Dedifferentiated amniotic fluid mesenchymal stem cell (primary cell): ENCODE measurements at regions not wholly inside any gene's neighbourhood (a gene's known extent, or its start where the extent isn't known, plus 50 kb on each side); places are given as distances from the start of the nearest gene placed in this dataset.
"Not testable (repeated sequence)": the region's sequence is repeated elsewhere in the genome, so short reads cannot be mapped to it uniquely, and the experiment has no call there.

Source experiments
- DNase-seq: peaks from one replicate; pipeline ENCODE4 v3.0.0-alpha.2; 2016; ENCODE audit errors: extremely low spot score

DNA sequence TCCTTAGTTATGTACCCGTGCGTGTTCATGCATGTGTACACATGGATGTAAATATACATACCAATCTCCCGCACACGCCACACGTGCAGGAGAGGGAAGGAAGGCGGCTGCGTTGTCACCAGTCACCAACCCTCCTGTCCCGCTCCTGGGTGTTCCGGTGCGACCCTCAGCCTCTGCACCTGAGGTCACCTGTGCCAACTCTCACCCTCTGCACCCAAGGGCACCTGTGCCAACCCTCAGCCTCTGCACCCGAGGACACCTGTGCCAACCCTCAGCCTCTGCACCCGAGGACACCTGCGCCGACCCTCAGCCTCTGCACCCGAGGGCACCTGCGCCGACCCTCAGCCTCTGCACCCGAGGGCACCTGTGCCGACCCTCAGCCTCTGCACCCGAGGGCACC lies 192.8 kb upstream of the SALL3 start:
- DNase-seq, result no peak

DNA sequence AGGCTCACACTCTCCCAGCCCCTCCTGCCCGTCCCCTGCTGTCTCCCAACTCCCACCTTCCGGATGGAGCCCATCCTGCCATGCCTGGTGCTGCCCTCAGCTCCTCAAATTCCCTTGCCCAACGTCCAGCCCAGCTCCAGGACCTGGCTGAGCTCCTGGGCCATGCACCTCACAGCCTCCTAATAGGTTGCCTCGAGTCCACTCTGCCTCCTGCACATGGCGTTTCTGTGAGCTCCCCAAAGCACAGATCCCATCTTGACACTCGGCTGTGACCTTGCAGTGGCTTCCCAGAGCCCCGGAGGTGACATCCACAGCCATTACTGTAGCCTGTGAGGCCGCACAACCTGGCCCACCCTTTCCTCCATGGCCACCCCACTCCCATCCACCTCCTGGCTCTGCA lies 191.9 kb upstream of the SALL3 start:
- no peak for DNase-seq

DNA sequence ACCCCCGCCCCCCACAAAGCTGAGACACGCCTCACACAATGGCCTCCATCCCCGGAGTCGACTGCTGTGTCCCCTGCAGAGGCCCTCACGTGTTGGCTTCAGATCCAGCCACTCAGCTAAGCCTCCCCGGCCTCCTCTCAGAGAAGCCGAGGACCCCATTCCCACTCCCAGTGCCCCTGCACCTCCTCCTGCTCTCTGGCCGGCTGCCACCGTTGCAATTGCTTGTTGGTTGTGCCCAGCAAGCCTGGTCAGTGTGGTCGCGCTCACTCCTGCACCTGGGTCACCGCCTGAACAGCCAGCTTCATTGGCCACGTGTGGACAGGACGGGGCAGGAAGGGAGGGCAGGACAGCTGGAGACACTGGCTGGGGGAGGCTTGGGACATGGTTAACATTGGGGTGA lies 191.5 kb upstream of the SALL3 start:
- no peak for DNase-seq

DNA sequence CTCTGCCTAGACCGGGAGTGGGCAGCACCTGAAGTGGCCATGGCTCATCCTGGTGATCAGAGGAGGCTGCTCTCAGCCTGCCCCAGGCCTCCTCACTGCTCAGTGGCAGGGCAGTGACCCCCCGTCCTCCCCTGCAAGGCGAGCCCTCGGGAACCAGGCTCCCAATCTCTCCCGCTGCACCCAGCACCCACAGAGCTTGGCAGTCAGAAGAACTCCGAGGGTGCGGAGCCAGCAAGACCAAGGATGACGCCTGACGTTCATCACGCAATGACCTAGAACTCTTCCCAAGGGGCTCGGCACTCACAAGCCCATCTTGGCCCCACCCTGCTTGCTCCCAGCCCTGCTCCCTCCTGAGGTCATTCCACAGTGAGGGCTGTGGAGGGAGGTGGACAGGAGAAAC lies 189.8 kb upstream of the SALL3 start:
- no peak for DNase-seq

- no peak for DNase-seq
Measured at GRCh38 chr18:78790511-78790910, 189.1 kb upstream of the SALL3 start.

GRCh38 chr18:78790960-78791359 lies 188.7 kb upstream of the SALL3 start:
- no peak for DNase-seq

GRCh38 chr18:78792094-78792493 lies 187.5 kb upstream of the SALL3 start:
- DNase-seq, result no peak

DNA sequence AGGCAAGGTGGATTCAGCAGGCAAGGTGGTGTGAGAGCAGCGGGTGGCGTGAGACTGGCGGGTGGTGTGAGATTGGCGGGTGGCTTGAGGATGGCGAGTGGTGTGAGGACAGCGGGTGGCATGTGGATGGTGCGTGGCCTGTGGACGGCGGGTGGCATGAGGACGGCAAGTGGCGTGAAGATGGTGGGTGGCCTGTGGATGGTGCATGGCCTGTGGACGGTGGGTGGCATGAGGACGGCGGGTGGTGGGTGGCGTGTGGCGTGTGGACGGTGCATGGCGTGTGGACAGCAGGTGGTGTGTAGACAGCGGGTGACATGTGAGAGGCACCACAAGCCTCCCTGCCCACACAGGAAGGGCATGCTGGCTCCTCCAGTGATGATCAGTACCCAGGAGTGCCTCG lies 186.9 kb upstream of the SALL3 start:
- DNase-seq, result no peak

- no peak for DNase-seq
Measured at GRCh38 chr18:78793313-78794070, 186.1 kb upstream of the SALL3 start.

- no peak for DNase-seq
Measured at GRCh38 chr18:78794071-78794430, 185.6 kb upstream of the SALL3 start.

DNA sequence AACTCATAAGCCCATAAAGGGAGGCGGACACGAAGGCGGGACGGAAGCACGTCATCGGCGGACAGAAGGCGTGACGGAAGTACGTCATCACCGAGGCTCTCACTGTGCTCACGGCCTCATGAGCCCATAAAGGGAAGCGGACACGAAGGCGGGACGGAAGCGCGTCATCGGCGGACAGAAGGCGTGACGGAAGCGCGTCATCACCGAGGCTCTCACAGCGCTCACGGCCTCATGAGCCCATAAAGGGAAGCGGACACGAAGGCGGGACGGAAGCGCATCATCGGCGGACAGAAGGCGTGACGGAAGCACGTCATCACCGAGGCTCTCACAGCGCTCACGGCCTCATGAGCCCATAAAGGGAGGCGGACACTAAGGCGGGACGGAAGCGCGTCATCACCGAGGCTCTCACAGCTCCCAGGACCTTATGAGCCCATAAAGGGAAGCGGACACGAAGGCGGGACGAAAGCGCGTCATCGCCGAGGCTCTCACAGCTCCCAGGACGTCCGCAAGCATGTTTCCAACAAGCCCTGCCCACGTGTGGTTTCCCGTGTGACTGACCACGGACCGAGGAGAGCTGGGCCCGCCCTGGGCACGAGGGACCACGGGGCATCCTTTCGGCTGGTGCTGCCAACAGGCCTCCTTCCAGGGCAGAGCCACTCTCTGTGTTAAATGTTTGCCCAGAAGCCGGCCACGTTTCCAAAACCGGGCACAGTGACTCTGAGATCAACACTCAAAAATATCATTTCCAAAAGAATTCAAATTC lies 182.7 kb upstream of the SALL3 start:
- no peak for DNase-seq

- no peak for DNase-seq
Measured at GRCh38 chr18:78797499-78797898, 182.1 kb upstream of the SALL3 start.

- no peak for DNase-seq
Measured at GRCh38 chr18:78798402-78799175, 181.0 kb upstream of the SALL3 start.

GRCh38 chr18:78799382-78800089 lies 180.1 kb upstream of the SALL3 start:
- no peak for DNase-seq

DNA sequence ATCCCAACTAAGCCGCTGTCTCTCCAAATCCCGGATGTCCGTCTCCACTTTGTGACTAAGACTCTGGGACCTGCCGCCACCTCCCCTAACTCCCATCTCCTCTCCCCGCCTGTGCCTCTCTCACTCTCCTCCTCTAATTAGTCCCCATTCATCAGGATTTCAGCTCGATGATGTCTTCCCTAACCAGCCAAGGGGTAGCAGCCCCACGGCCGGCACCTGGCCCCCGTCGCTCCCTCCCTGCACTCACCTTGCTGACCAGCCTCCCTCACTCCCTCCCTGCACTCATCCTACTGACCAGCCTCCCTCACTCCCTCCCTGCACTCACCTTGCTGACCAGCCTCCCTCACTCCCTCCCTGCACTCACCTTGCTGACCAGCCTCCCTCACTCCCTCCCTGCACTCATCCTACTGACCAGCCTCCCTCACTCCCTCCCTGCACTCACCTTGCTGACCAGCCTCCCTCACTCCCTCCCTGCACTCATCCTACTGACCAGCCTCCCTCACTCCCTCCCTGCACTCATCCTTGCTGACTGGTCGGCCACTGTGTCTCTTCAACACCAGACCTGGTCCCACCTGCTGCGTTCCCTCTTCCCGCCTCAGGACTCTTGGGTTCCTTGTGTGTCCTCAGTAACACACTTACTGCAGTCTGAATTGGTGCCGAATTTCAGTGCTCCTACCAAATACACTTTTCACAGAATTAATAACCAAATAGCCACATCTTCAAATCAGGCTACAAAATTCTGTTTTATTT lies 179.3 kb upstream of the SALL3 start:
- not testable (repeated sequence) for DNase-seq

DNA sequence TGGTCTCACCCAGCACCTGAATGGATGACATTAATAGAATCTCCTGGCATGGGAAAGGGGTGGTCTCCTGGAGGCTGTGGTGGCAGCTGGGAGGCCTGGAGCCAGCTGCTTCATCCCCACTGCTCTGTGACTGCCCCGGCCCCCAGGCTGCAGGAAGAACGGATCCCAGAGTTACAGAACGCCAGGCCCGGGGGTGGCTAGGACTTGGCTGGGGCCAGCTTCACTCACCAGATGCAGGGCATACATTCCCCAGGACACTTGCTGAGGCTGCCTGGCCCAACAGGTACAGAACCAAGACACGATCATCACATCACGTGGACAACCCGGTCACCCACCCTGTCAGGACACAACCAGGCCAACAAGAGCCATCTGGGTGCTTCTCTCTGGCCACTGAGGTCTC lies 178.6 kb upstream of the SALL3 start:
- DNase-seq, result no peak

DNA sequence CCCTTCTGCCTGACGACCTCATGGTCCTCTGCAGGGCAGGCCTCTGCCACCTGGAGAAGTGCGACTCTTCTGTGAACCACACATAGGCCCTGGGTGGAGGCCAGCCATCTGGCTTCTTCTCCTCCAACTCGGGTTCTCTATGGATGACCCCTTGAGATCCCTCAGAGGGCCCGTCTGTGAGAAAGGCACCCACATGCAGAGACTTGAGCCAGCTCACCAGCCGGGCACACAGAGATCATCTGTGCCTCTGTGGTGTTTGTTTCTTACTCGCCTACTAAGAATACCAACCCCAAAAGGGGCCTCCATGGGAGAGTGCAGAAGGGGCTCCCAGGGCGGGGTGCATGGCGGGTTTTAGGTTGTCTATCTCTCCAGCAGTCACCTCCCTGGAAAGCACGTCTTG lies 176.5 kb upstream of the SALL3 start:
- DNase-seq, result no peak

GRCh38 chr18:78804206-78805030 lies 175.2 kb upstream of the SALL3 start:
- DNase-seq, result no peak

DNA sequence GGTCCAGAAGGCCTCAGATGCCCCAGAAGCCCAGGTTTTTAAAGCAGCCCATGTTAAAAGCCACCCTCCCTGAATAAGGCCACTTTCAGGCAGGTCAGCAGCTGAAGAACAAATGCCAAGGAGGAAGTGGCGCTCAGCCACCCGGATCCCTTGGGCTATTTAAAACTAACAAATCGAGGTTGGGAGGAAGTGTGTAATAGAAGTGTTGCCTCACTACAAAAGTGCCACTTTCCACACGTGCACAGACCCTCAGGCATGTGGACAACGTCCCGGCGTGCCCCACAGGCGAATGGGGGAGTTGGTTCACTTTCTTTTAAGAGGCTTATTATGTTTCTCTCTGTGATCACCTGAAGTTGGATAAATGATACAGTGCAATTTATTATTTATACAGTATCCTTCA lies 173.8 kb upstream of the SALL3 start:
- no peak for DNase-seq

- DNase-seq, result no peak
Measured at GRCh38 chr18:78807668-78808067, 171.9 kb upstream of the SALL3 start.
